ENCODE measurements at regions not wholly inside any gene's neighbourhood (a gene's known extent, or its start where the extent isn't known, plus 50 kb on each side); places are given as distances from the start of the nearest gene placed in this dataset.
A peak's percentile ranks its signal among the peaks of the same experiment; 100 is the strongest.
"Not testable (repeated sequence)": the region's sequence is repeated elsewhere in the genome, so short reads cannot be mapped to it uniquely, and the experiment has no call there.

DNA sequence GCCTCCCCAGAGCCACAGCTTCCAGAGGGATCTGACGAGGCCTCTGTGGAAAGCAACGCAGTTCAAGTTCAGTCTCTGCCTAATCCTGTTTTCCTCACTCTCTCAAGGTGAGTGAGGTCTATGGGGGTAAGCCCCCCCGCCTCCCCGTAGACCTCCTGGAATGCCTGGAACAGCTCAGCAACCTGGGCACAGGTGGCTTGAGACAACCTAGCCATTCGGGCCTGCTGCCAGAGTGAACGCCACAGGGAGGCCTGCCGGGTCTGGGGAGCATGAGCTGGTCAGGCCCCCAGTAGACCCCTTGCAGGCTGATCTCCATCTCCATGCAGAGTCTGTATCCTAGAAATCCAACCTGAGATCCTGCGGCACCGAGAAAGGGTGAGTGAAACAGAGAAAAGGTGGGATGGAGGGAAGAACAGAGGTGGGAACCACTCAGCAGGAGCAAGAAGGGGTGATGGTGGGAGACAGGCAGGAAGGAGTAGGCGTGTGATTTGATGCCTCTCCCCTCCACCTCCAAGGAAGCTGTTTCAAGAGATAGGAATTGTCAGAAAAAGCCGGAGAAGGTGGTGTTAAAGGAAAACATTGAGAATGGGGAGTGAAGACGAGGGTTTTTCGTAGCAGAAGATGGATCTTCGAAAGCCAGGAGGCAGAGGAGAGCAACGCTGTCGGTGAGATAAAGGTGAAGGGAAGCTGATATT lies 123.1 kb upstream of the PRMT8 start:
- H3K9ac ChIP-seq (ENCODE audit: low read length): no peak overlapping the region
- peaks cover 6% of the 10 kb centered on the region for H3K4me1 ChIP-seq (ENCODE audit: control insufficient read depth, insufficient read depth, low read length)
- no peaks in the 10 kb centered on the region for H3K36me3 ChIP-seq (ENCODE audit: control insufficient read depth, insufficient read depth, low read length)
- H3K27ac ChIP-seq (ENCODE audit: low read depth, low read length): no peak overlapping the region
- H3K4me3 ChIP-seq (ENCODE audit: low read depth, low read length): no peak overlapping the region
- H3K27me3 ChIP-seq (ENCODE audit: control insufficient read depth, insufficient read depth, low read length): peaks cover 57% of the 10 kb centered on the region
- no peaks in the 10 kb centered on the region for H3K9me3 ChIP-seq (ENCODE audit: control insufficient read depth, insufficient read depth, low read depth, low read length)

DNA sequence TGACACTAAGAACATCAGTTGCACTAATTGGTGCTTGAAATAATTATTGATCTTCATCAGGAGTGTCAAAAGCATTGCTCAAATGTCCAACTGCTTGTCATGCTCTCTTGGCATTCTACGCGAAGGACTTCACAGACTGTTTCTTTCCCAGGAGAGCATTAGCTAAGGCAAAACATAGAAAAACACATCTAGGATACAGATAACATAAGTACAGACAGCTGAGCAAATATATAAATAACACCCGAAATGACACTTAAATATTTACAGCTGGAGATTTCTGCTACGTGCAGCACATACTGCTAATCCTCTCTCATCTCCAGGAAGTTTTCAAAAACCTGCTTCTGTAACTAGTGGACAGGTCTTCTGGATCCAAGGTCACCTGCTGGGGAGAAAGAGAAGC lies 120.0 kb upstream of the PRMT8 start:
- Histone ChIP-seq H3K36me3 (ENCODE audit: control insufficient read depth, insufficient read depth, low read length) (no peaks in the 10 kb centered on the region), H3K4me1 (ENCODE audit: control insufficient read depth, insufficient read depth, low read length) (peaks cover 3% of the 10 kb centered on the region; the same call in 1 of the 2 replicates), H3K9me3 (ENCODE audit: control insufficient read depth, insufficient read depth, low read depth, low read length) (no peaks in the 10 kb centered on the region), H3K27ac (ENCODE audit: low read depth, low read length) (no peak overlapping the region), H3K4me3 (ENCODE audit: low read depth, low read length) (no peak overlapping the region), H3K9ac (ENCODE audit: low read length) (no peak overlapping the region), H3K27me3 (ENCODE audit: control insufficient read depth, insufficient read depth, low read length) (peaks cover 27% of the 10 kb centered on the region)

DNA sequence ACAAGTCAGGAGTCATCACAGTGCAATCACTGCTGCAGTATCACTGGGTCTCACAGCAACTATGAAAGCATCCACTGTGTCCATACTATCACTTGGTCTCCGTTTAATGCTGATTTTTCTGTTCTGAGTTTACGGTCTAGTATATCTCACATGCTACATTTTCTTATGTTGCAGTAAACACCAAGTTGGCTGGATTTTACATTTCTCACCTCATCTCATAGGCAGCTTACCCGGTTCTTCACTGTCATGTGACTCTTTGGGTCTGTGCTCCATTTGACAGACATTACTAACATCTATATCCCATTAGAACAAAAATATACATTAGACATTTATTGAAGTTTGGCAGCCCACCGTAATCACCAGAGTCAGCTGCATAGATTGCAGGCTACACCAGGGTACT lies 115.7 kb upstream of the PRMT8 start:
- Histone ChIP-seq H3K27ac (ENCODE audit: low read depth, low read length) (no peak overlapping the region), H3K9me3 (ENCODE audit: control insufficient read depth, insufficient read depth, low read depth, low read length) (0 out of 2 replicates have a peak, but pooled peaks cover 3% of the 10 kb centered on the region), H3K4me3 (ENCODE audit: low read depth, low read length) (no peak overlapping the region), H3K36me3 (ENCODE audit: control insufficient read depth, insufficient read depth, low read length) (no peaks in the 10 kb centered on the region), H3K4me1 (ENCODE audit: control insufficient read depth, insufficient read depth, low read length) (no peaks in the 10 kb centered on the region), H3K9ac (ENCODE audit: low read length) (no peak overlapping the region), H3K27me3 (ENCODE audit: control insufficient read depth, insufficient read depth, low read length) (no peaks in the 10 kb centered on the region; the same call in 1 of the 2 replicates)

DNA sequence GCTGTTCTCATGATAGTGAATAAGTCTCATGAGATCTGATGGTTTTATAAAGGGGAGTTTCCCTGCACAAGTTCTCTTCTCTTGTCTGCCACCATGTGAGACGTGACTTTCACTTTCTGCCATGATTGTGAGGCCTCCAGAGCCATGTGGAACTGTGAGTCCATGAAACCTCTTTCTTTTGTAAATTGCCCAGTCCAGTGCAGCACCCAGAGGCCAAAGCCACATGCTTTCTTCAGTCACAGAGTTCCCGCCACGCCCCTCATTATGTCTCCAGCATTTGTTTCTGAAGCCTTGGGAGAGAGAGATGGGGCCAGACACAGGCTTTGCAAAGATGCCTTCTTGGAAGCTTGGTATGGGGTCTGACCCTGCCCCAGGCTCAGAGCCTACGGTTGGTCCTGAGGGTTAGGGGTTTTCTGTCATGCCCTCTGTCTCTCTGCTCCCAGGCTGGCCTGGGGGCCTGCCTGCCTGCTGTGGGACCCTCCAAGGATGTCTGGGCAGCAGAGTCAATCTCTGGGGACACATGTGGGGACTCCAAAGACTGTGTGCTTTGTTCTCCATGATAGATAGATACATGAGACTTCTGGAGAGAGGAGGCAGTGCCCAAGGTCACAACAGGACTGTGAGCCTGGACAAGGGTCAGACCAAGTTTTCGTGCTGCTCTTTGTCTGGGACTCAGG lies 114.1 kb upstream of the PRMT8 start:
- Histone ChIP-seq H3K27me3 (ENCODE audit: control insufficient read depth, insufficient read depth, low read length) (no peaks in the 10 kb centered on the region), H3K4me1 (ENCODE audit: control insufficient read depth, insufficient read depth, low read length) (no peaks in the 10 kb centered on the region), H3K9ac (ENCODE audit: low read length) (no peak overlapping the region), H3K27ac (ENCODE audit: low read depth, low read length) (no peak overlapping the region), H3K36me3 (ENCODE audit: control insufficient read depth, insufficient read depth, low read length) (no peaks in the 10 kb centered on the region), H3K9me3 (ENCODE audit: control insufficient read depth, insufficient read depth, low read depth, low read length) (0 out of 2 replicates have a peak, but pooled peaks cover 3% of the 10 kb centered on the region), H3K4me3 (ENCODE audit: low read depth, low read length) (no peak overlapping the region)

DNA sequence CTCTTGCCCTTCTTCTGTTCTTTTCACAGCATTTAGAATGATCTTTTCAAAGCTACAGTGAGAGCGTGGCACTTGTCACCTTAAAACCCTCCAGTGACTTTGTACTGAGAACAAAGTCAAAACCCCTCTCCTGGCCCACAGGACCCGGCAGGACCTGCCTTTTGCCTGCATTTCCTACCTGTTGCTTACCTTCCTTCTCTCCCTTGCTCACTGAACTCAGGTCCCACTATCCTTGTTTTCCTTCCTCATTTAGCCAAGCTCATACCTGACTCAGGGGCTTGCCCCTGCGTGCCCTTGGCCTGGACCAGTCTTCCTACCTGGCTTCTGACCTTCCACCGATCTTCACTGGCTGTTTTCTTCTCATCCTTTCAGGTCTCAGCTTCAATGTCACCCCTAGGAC lies 112.3 kb upstream of the PRMT8 start:
- no peak overlapping the region for H3K27ac ChIP-seq (ENCODE audit: low read depth, low read length)
- H3K9me3 ChIP-seq (ENCODE audit: control insufficient read depth, insufficient read depth, low read depth, low read length): 0 out of 2 replicates have a peak, but pooled peaks cover 3% of the 10 kb centered on the region
- no peak overlapping the region for H3K9ac ChIP-seq (ENCODE audit: low read length)
- no peak overlapping the region for H3K4me3 ChIP-seq (ENCODE audit: low read depth, low read length)
- H3K4me1 ChIP-seq (ENCODE audit: control insufficient read depth, insufficient read depth, low read length): no peaks in the 10 kb centered on the region
- H3K27me3 ChIP-seq (ENCODE audit: control insufficient read depth, insufficient read depth, low read length): no peaks in the 10 kb centered on the region
- no peaks in the 10 kb centered on the region for H3K36me3 ChIP-seq (ENCODE audit: control insufficient read depth, insufficient read depth, low read length)

DNA sequence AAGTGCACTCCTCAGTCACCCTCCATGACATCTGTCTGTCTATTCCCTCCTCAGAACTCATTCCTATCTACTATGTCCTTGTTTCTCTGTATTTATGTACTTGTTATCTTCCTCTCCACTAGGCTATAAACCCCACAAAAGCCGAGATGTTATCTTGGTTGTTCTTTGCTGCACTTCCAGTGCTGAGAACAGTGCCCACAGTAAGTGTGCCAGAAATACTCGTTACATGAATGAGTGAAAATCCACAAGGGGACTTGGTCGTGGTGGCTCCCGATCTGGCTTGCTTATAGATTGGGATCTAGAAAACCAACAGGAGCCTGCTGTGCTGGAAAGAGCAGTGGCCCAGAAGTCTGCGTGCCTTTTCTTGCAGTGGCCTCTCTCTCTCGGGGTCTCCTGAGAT lies 111.9 kb upstream of the PRMT8 start:
- Histone ChIP-seq H3K36me3 (ENCODE audit: control insufficient read depth, insufficient read depth, low read length) (no peaks in the 10 kb centered on the region), H3K27ac (ENCODE audit: low read depth, low read length) (no peak overlapping the region), H3K9me3 (ENCODE audit: control insufficient read depth, insufficient read depth, low read depth, low read length) (0 out of 2 replicates have a peak, but pooled peaks cover 3% of the 10 kb centered on the region), H3K4me1 (ENCODE audit: control insufficient read depth, insufficient read depth, low read length) (no peaks in the 10 kb centered on the region), H3K9ac (ENCODE audit: low read length) (no peak overlapping the region), H3K27me3 (ENCODE audit: control insufficient read depth, insufficient read depth, low read length) (no peaks in the 10 kb centered on the region), H3K4me3 (ENCODE audit: low read depth, low read length) (no peak overlapping the region)

DNA sequence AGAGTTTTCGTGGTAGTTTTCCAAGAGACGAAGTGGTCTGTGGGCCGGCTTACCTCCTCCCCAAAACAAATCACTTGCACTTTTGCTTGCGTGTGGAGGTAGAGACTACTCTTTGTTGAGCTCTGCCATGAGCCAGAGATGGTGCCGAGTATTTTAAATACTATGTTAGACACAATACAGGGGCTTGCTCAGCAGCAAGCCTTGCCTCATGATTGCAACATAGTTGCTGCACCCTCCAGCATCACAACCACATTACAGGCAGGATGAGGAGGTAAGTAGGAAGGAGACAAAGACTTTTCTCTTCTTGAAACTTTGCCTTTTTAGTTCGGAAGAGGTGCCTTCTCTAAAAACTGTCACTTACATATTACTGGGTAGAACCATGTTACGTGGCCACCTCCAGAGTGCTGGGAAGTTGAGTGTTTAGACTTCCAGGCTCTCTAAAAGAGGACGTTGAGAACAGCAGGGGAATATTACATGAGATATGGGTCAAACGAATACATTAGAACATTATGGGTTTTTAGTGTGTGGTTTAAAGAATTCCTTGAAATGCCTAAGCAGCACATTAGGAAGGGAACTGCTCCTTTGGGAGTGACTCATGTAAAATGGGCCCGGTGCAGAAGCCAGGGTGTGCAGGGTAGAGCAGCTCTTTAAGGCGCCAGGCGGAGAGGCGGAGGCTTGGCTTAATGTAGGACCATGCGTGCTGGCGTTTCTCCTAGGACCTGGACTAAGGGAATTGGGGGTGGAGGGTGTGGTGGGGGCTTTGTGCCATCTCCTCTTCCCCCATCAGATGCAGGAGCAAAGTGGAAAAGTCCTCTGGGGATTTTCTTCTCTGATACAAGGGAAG lies 110.6 kb upstream of the PRMT8 start:
- H3K4me3 ChIP-seq (ENCODE audit: low read depth, low read length): no peak overlapping the region
- H3K27ac ChIP-seq (ENCODE audit: low read depth, low read length): no peak overlapping the region
- H3K27me3 ChIP-seq (ENCODE audit: control insufficient read depth, insufficient read depth, low read length): no peaks in the 10 kb centered on the region
- no peaks in the 10 kb centered on the region for H3K4me1 ChIP-seq (ENCODE audit: control insufficient read depth, insufficient read depth, low read length)
- H3K9me3 ChIP-seq (ENCODE audit: control insufficient read depth, insufficient read depth, low read depth, low read length): 0 out of 2 replicates have a peak, but pooled peaks cover 3% of the 10 kb centered on the region
- no peak overlapping the region for H3K9ac ChIP-seq (ENCODE audit: low read length)
- H3K36me3 ChIP-seq (ENCODE audit: control insufficient read depth, insufficient read depth, low read length): no peaks in the 10 kb centered on the region

DNA sequence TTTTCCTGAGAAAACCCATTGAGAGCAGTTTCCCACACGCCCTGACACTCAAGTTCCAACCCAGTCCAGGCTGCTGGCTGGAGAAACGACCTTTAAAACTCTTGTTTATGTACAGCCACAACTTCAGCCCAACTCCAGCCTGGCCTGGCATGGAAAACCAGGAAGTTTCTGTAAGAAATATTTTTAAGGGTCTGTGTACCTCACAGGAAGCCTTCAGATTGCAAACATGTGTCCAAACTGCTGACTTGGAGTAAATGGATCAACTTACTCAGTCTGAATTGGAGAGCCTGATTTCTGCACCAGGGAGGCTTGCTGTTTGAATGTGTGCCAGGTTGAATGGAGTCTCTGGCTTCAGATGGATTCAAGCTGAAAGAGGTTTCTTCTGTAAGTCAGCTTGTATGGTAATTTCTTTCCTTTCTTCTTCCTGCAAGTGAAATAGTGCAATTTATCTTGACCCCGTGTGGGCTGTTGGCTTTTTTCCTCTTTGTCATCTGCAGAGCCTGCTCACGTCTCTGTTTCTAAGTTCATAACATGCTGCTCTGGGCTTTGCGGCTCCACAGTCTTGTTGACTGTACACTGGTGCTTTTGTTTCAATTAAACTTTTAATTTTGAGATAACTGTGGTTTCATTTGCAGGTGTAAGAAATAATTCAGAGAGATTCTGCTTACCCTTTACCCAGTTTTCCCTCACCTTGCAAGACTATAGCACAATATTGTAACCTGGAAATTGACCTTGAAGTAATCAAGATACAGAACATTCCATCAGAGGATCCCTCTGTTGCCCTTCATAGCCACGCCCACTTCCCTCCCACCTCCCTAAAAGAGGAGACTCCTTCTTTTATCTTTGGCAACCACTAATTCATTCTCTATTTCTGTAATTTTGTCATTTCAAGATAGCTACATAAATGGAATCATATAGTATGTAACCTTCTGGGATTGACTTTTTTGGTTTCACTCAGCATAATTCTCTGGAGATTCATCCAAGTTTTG lies 109.7 kb upstream of the PRMT8 start:
- H3K9me3 ChIP-seq (ENCODE audit: control insufficient read depth, insufficient read depth, low read depth, low read length): 0 out of 2 replicates have a peak, but pooled peaks cover 3% of the 10 kb centered on the region
- no peak overlapping the region for H3K4me3 ChIP-seq (ENCODE audit: low read depth, low read length)
- H3K36me3 ChIP-seq (ENCODE audit: control insufficient read depth, insufficient read depth, low read length): no peaks in the 10 kb centered on the region
- no peaks in the 10 kb centered on the region for H3K27me3 ChIP-seq (ENCODE audit: control insufficient read depth, insufficient read depth, low read length)
- no peak overlapping the region for H3K9ac ChIP-seq (ENCODE audit: low read length)
- no peak overlapping the region for H3K27ac ChIP-seq (ENCODE audit: low read depth, low read length)
- H3K4me1 ChIP-seq (ENCODE audit: control insufficient read depth, insufficient read depth, low read length): no peaks in the 10 kb centered on the region

DNA sequence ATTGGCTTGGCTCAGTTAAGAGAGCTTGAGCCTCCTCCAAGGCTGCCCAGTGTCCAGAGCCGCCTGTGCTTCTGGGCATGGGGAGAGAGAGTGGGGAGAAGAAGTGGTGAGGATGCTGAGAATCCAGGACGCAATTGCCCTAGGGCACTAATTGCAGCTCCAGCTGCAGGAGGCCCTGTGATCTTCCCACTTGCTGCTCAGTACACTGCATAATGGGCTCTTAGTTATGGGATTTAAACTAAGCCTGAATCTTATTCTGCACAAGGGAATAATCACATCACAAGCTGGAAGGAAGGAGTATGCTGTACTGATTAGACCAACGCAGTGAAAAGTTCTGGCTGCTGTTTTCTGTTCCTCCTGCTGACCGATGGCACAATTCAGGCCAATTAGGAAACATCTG lies 101.0 kb upstream of the PRMT8 start:
- no peak overlapping the region for H3K27ac ChIP-seq (ENCODE audit: low read depth, low read length)
- no peak overlapping the region for H3K9ac ChIP-seq (ENCODE audit: low read length)
- no peaks in the 10 kb centered on the region for H3K36me3 ChIP-seq (ENCODE audit: control insufficient read depth, insufficient read depth, low read length)
- no peak overlapping the region for H3K4me3 ChIP-seq (ENCODE audit: low read depth, low read length)
- no peaks in the 10 kb centered on the region for H3K4me1 ChIP-seq (ENCODE audit: control insufficient read depth, insufficient read depth, low read length)
- no peaks in the 10 kb centered on the region for H3K9me3 ChIP-seq (ENCODE audit: control insufficient read depth, insufficient read depth, low read depth, low read length)
- H3K27me3 ChIP-seq (ENCODE audit: control insufficient read depth, insufficient read depth, low read length): peaks cover 18% of the 10 kb centered on the region

DNA sequence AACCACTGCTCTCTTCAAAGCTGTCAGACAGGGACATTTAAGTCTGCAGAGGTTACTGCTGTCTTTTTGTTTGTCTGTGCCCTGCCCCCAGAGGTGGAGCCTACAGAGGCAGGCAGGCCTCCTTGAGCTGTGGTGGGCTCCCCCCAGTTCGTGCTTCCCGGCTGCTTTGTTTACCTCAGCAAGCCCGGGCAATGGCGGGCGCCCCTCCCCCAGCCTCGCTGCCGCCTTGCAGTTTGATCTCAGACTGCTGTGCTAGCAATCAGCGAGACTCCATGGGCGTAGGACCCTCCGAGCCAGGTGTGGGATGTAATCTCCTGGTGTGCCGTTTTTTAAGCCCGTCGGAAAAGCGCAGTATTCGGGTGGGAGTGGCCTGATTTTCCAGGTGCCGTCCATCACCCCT lies 93.4 kb upstream of the PRMT8 start:
- H3K27me3 ChIP-seq (ENCODE audit: control insufficient read depth, insufficient read depth, low read length); H3K4me1 ChIP-seq (ENCODE audit: control insufficient read depth, insufficient read depth, low read length); H3K27ac ChIP-seq (ENCODE audit: low read depth, low read length); H3K36me3 ChIP-seq (ENCODE audit: control insufficient read depth, insufficient read depth, low read length): not testable (repeated sequence)
- Histone ChIP-seq H3K4me3 (ENCODE audit: low read depth, low read length) (peak overlapping the region; percentile 58), H3K9ac (ENCODE audit: low read length) (peak overlapping the region; percentile 57), H3K9me3 (ENCODE audit: control insufficient read depth, insufficient read depth, low read depth, low read length) (peaks cover 14% of the 10 kb centered on the region)
